HG03097 (cell line): ENCODE measurements at regions not wholly inside any gene's neighbourhood (a gene's known extent, or its start where the extent isn't known, plus 50 kb on each side); places are given as distances from the start of the nearest gene placed in this dataset.

Source experiments
- ATAC-seq: cut with Tn5 transposase; IDR thresholded peaks from one replicate; pipeline ENCODE4 v1.9.1; 2021; ENCODE audit not compliant: unreplicated experiment, low FRiP score

DNA sequence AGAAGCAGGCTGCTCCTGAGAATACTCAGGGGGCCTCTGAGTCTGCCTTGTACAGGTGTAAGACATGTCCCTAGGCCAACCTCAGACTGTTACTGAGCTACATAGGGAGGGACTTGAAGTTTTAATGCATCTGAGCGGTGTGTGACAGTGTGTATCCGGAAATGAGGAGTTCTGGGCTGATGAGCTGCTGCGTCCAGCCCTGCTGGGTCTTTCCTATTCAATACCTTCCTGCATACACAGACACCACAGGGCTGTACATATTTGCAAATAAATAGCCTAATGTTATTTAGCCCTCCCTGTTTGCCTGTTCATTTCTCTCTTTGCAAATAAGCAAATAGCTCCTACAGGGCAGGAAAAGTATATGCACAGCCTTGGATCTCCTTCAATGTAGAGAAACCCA, 134.7 kb upstream of the KIRREL3 start:
- ATAC-seq: no peak

DNA sequence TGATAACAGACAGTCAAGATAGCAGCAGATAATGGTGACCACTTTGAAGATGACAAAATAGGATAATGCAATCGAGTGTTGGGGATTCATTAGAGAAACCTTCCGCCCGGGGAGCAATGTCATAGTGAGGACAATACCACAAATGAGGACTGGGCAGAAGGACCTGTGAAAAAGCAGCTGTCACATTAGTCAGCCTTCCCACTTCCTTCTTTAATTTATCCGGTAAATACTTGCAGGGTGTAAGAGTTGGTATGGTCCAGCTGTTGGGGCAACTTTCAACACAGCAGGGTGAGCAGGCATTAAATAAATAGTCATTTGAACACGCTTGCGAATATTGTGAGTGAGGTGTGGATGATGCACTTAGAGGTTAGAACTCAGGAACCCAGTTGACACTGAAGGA, 132.5 kb upstream of the KIRREL3 start:
- no peak for ATAC-seq

DNA sequence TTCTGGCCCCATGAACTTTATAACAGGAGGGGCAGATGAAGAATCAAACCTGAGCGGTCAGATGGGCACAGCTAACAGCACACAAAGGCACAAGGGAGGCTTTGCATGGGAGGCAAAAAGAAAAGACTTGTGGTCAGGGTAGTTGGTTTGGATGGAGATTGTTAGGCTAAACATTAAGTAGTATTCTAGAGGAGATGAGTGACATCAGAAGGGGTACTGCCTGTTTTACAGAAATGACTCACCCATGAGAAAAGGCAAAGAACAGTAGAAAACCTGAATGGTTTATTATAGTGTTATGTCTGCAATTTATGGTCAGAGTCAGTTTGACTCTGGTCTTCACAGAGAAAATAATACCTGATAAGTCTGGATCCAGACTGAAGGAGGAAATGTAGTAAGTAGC, 129.8 kb upstream of the KIRREL3 start:
- ATAC-seq: peak; percentile 74

DNA sequence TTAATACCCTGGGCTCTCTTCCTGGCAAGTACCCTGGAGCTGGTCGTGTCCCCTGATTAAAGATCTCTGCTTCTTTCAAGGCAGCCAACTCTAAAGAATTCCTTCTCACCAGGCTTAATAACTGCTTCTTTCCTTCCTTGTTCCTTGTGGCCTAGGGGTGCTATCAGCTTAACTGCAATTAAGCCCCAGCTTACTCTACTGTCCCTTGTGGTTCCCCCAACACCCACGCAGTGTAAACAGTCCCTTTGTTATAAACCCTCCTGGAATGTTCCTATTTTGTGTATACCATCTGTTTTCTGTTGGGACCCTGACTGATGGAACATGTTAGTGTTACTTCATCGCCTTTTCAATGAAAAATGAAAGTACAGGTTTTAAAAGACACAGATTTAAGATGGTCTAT, 126.4 kb upstream of the KIRREL3 start:
- ATAC-seq: no peak

DNA sequence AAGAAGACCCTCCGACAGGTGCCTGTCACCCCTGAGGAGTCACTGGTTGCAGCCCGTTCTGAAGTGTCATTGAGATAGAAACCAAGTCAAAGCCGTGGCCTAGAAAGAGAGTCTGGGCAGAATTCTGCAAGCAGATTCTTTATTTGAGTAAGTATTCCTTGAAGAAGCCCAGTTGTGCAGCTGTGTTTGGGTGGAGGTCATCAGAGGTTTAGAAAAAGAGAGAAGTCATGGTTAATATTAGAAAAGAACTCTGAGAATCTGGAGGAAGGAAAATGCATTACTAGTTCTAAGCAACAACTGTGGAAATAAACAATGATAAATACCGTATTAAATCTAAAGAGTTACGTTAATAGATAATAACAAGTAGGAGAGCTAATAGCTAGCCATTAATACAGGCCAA, 118.8 kb upstream of the KIRREL3 start:
- ATAC-seq: no peak

DNA sequence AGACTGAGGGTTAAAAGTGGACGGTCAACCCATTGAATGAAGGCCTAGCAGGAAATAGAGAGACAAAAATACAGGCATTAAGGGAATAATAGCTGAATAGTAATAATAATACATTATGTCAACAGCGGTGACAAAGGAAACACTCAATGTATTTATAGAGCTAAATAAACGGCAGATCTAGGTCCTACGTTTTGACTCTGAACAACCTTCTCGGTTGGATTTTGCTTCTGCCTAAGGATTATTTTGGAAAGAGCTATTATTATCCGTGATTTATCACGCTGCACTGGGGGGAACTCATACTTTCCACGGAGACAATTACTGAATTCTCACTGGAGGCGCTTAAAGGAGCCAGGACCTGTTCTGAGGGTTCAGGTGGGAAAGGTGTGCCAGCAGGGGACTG, 118.2 kb upstream of the KIRREL3 start:
- no peak for ATAC-seq

DNA sequence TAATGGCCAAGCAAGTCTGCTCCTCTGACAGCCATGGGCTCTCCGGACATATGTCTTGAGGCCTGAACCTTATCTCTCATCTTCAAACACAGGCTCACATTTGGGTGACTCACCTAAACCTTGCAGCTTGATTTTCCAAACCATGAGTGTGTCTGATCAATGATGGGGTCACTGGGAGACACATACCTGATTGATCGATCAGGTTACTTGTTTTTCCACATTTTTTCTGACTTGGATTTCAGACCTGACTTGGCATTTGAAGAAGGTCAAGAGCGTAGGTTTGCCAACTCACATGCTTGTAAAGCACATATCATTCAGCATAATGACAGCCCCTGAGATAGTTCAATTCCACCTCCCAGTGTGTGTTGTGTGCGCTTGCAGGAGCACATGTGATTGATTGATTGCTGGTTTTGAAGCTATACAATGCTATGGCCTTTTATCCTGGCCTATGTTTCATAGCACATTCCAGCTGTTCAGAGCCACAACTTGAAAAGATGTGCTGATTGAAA, 116.7 kb upstream of the KIRREL3 start:
- no peak for ATAC-seq

DNA sequence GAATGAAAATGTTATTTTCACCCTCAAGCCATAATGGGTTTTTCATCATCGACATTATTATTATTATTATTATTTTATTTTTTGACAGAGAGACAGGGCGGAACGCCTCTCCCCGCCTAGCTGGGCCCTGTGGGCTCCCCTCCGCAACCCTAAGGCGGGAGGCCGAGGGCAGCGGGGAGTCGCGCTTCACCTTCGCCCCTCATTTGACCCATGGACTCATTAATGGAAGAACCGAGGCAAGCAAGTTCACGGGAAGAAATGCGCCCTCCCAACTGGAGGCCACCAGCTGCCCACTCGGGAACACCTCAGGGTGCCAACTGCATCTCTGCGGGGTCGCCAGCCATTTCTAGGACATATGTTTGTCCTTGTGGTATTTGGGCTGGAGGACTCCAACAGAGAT, 115.3 kb upstream of the KIRREL3 start:
- ATAC-seq: no peak

DNA sequence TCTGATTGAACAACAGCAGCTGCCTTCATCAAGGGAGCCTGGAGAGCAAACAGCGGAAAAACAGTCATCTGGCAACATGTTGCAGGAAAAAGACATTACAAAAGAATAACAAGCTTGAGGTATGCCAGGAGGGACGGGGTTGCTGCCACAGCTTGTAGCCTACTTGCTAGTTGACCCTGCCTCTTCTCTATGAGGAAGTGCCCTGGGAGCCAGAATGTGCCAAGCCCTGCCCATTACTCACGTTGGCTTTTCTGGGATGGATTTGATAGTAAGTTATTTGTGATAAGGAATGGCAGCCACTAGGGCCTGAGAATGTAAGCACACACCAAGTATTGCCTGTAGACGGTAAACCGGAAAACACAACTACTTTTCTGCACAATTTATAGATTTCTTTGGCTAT, 113.5 kb upstream of the KIRREL3 start:
- ATAC-seq: no peak

DNA sequence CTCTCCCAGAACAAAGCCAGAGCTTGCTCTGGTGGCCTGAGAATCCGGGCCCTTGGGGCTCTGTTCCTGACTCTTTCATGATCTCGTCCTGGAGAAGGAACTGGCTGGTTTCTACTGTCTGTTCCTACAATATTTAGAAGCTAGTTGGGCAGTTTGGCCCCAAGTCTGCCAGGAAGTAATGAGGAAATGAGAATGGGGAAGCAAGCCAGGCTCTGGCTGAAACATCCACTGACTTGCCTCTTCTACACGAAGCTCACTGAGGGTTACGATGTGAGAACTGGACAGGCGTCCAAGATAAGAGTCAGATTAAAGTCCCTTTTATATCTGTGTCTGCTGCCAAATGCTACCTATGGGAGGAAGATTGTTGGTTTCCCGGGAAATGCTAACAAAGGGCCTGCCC, 110.0 kb upstream of the KIRREL3 start:
- ATAC-seq: no peak

DNA sequence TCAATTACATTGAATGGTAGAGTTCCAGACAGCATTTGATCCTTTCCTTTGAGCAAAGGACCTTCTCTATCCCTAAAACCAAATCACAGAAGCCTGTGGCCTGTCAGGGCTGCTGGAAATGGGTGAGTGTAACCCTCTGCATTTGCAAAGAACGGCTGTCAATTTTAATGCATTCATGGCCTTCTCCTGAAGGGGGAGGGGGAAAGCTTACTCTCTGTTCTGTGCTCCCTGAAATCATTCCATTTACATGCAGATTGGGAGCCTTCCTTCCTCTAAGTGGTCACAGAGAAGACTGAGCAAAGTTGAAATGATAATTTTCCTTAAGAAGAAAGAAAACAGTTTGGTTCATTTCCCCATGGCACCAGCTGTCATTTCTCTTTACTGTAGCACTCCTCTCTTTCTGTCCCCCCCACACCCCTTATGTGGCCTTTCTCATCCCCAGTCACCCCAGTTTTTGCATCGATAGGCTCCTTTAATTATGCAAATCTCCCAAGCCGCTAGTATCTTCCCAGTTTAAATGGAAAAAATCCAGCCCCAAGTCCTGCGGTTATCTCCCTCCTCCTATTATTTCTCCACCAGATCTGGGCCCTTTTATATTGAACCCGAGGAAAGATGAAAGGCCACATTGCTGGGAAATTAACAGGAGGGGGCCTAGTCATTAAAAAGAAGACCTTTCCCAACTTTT, 109.4 kb upstream of the KIRREL3 start:
- ATAC-seq: no peak

DNA sequence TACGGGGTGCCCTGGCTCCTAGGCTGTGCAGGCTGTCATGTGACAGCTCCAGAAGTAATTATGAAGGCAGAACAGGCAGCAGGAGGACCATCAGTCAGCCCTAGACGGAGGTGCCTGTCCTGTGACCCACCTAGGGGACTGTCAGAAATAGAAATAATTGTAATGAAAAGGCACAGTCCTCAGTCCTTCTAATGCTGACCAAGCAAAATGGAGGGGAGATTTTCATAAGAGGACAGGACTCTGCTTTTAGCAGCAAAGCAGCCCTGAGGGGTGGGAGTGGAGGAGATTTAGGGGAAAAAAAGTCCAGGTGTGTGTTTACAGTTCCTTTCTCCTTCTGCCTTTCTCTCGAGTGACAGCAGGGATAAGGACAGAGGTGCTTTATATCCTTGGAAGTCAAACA, 108.3 kb upstream of the KIRREL3 start:
- ATAC-seq: no peak

DNA sequence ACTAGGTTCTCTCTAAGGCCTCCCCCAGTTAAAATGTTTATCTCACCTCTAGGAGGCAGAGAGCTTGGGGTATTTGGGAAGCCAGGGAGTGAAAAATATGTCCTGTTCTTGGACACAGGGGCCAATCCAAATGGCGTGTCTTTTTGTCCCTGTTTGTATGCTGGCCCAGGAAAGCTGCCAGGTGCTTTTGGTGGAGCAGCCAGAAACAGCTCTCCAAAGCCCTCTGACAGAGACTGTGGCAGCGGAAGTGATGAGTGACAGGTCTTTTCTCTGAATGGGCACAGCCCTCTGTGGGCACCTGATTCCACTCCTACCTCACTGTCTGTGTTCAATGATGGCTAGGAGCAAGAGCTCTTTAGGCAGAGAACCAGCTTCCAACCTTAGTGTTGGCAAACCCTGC, 106.4 kb upstream of the KIRREL3 start:
- ATAC-seq: no peak

DNA sequence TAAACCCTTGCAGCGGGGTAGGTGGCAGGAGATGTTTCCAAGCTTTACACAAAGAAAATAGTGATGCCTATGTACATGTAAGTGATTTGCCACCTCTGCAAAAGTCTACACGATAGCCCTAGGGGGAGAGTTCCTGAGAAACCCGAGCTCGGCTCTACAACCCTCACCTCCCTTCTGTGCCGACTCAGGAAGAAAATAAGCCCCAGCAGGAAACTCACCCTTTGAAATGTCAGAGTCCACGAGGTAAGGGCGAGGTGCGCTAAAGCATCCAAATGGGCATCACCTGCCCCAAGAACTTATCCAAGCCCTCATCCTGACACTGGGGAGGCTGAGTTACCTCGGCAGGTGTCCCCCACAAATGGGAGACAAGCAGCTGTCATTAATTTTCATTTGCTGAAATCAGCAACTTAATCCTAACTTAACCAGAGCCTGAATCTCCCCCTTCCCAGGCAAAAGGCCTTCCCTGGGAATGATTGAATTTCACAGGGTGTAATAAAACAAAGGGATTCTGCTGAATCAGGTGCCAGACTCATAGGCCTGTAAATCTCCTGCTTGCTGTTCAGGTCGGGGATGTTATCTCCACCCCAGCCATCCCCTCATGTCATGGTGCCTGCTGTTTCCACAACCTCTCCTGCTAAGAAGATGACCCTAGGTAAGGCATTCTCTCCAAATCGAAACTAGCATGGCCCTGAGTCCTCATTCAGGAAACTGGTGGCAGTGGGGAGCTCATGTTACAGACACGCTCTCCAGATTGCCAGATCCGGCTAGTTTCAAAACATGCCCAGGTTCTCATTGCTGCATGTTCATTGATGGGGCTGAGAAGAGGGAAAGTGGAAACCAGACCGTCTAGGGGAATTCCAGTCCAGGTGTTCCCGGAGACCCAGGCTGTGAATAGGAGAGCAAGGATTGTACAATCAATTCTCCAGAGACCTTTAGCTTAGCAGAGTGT, 105.3 kb upstream of the KIRREL3 start:
- no peak for ATAC-seq

DNA sequence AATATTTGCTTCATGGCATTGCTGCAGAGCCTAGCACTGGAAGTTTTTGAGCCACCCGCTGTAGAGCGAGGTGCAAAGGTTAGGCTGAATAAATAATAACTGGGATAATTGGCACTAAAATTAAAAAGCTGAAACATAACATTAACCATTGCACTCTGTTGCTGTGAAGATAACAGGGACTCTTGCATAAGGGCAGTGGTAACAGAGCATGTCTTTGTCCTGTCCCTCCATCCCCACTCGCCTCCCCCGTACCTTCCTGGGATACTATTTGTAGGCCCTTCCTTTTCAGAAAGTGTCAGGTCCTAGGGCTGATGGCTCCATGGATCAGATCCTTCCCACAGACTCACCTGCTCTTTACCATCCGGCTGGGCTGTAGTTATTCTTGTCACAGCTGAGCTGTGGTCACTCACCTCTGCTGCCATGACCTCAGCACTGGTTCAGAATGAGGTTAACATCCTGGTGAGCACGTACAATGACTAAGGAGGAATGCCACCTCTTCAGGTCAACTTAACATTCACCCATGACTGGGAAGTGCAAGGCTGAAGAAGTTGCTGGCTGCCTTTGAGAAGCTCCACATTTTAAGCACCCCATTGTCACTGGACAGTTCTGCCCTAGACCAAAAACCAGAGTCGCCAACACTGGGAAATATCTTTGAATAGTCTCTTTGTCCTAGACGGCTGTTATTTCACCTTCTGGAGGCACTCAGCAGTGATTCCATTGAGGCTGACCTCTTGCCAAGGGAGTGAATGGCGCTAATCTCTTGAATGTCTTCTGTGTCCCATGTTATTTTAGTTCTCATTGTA, 103.2 kb upstream of the KIRREL3 start:
- no peak for ATAC-seq

DNA sequence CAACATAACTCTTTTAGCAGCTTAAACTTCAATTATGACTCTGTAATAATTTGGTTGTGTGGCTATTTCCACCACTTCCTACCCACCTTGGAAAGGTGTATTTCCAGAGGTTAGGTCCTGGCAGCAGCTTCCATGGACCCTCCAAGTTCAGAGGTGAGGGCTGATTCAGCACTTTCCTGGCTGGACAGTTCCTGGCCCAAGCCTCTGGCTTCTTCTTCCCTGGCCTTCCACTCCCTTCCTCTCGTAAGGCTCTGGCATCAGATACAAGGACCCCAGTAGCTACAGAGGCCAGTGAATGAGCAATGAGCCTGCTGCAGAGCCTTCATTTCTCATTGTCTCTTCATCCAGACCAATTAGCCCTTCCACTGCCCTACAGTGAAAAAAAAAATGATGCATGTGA, 98.1 kb upstream of the KIRREL3 start:
- ATAC-seq: no peak

DNA sequence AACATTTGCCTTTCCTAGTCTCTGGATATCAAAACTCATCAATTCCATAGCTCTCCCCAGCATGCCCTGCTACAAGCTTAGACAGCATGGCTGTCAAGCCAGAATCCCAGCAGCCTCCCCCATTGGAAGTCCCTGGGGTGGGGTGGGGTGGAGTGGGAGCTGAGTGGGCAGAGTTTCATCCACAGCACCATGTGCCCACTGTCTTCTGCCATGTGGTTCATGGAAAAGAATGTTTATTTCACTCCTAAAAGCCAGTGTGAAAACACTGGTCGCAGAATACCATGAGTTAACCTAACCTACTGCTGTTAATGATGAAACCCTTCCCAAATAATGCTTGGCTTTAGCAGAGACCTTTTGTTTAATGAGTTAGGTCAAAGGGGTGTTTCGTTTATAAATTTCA, 80.2 kb upstream of the KIRREL3 start:
- no peak for ATAC-seq

DNA sequence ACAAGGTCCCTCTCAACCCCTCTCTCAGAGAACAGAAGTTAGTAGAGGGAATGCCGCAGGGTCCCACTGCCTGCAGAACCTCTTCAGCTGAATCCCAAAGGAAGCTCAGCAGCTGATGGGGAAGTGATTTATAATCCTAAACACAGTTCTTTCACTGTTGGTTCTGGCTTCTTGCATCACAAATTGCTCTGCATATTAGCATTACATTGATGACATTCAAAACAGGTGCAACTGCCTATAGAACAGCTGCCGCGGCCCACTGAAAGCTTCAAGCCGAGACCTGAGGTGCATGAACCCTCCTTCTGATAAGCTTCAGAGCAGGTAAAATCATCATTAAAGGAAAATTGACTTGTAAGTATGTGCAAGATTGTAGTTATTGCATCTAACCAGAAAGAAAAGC, 75.2 kb upstream of the KIRREL3 start:
- ATAC-seq: no peak

DNA sequence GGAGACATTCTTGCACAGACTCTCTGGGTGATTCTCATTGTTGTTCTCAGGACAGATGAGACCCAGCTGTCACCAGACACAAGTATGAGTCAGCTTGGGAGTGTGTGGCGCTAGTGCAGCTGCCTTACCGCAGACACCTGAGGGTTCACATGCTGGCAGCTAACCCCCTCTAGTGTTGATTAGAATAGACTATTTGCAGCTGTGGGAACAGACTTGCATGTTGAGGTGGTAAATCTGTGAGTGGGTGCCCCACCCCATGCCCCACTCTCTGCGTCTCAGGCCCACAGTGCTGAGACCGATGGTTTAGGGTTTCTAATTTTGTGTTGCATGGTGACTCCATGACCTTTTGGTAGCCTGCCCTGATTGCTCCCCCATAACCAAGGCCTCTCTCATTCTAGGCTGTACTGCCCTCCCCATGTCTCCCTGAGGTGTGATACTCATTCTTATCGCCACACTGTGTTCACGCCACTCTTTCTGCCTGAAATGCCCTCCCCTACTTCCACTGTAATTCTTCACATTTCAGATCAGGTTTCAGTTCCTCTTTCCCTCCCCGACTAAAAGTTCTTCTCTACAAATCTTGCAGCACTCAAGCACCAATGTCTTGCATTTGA, 73.7 kb upstream of the KIRREL3 start:
- peak; percentile 74 for ATAC-seq

DNA sequence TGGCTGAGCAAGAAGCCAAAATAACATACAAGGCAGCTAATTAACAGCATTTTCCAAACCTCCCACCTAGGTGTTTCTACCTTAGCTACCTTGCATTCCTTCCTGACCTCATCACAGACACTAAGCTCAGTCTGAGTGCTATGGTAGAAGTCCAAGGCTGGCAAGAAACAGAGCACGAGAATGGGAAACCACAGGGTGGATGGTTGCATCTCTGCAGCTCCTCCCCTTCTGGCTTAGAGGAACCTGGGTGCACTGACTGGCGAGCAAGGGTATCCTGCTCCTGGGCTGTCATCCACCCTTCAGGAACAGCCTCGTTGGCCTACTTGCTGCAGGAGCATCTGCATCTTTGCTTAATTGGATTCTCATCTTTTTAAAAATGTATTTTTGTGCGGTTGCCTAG, 73.1 kb upstream of the KIRREL3 start:
- ATAC-seq: no peak

DNA sequence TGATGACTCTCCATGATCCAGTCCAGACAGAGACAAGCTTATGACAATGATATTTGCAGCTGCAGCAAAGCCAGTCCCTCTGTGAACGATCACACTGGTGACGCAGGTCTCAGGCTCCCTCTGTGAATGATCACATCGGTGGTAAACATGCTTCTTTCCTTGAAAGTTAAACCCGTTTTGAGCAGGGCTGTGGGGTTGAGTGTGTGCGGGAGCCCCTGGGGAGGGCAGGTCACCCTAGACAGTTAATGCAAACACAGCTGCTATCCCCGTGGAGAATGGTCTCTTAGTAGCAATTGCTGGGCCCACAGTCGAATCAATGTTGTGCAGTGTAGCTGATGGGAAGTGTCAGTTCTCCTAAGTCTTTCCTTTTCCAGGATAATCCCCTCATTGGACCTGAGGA, 71.0 kb upstream of the KIRREL3 start:
- ATAC-seq: no peak
